Endothelial cell of umbilical vein (primary cell): ENCODE measurements at regions not wholly inside any gene's neighbourhood (a gene's known extent, or its start where the extent isn't known, plus 50 kb on each side); places are given as distances from the start of the nearest gene placed in this dataset.

Experiments used
- BruUV-seq: library from RNA; stranded (reverse); fragments of 400-500 nt; replicated peaks from 2 replicates; lab custom pipeline; 2021; lab: Mats Ljungman, UMichigan
- CTCF ChIA-PET: fragments of 300-600, 350-600 bp; sonication (Branson Sonifier 250); formaldehyde crosslinking; loops from one replicate; lab custom pipeline; 2021; ENCODE audit warnings: antibody characterized with exemption, inconsistent platforms; lab: Charles Lee
- POLR2A ChIA-PET: fragments of 300-600, 350-600 bp; sonication (Branson Sonifier 250); formaldehyde crosslinking; loops from one replicate; lab custom pipeline; 2021; ENCODE audit warnings: antibody characterized with exemption, inconsistent platforms; lab: Charles Lee
- DNase-seq: peaks from one replicate; pipeline ENCODE4 v3.0.0-alpha.2; 2011; ENCODE audit warnings: low read depth, low spot score
- FAIRE-seq: peaks from 2 replicates; lab custom pipeline; 2011; peaks lifted over from hg19 to GRCh38; lab: Jason Lieb, UNC
- H2AFZ ChIP-seq: 2 replicates; pipeline ENCODE4 v1.6.0; 2012; ENCODE audit warnings: low read depth, low read length, control low read depth, inconsistent platforms
- H3K27ac ChIP-seq: 2 replicates; pipeline ENCODE4 v1.5.1; 2011; ENCODE audit warnings: low read depth, mild to moderate bottlenecking, control low read depth, low read length, moderate library complexity; ENCODE audit not compliant: insufficient read depth
- H3K27me3 ChIP-seq, 2 experiments: 2 replicates each; pipeline versions ENCODE4 v1.6.0 to v1.6.1; 2011; ENCODE audit warnings: low read length in 2 of 2, mixed read lengths in 1 of 2; ENCODE audit not compliant: control insufficient read depth in 2 of 2, insufficient read depth in 2 of 2
- H3K36me3 ChIP-seq, 2 experiments: 2 replicates in 1 of 2; 3 replicates in 1 of 2; pipeline ENCODE4 v1.5.1; 2011; ENCODE audit warnings: low read length in 2 of 2, mild to moderate bottlenecking in 1 of 2, moderate library complexity in 1 of 2; ENCODE audit not compliant: control insufficient read depth in 2 of 2, insufficient read depth in 2 of 2; ENCODE audit errors: extremely low read depth in 1 of 2
- H3K4me1 ChIP-seq: 3 replicates; pipeline ENCODE4 v1.5.1; 2011; ENCODE audit warnings: mild to moderate bottlenecking, low read length; ENCODE audit not compliant: control insufficient read depth, insufficient read depth; ENCODE audit errors: extremely low read depth
- H3K4me2 ChIP-seq: 2 replicates; pipeline ENCODE4 v1.6.1; 2011; ENCODE audit warnings: low read length, control low read depth, mixed read lengths; ENCODE audit not compliant: insufficient read depth
- H3K4me3 ChIP-seq, 3 experiments: fragments of 200-600 bp in 1 of 3; sonication (generic), shearing (Covaris generic) in 1 of 3; replicated peaks in 1 of 3; 2 replicates each; pipeline ENCODE4 v1.5.1; 2011 to 2016; ENCODE audit warnings: control low read depth in 3 of 3, low read length in 3 of 3, mild to moderate bottlenecking in 2 of 3, inconsistent platforms in 1 of 3, low read depth in 1 of 3, moderate library complexity in 1 of 3; ENCODE audit not compliant: insufficient read depth in 1 of 3
- H3K79me2 ChIP-seq: 2 replicates; pipeline ENCODE4 v1.6.0; 2012; ENCODE audit warnings: low read length, inconsistent platforms; ENCODE audit not compliant: control insufficient read depth, insufficient read depth
- H3K9ac ChIP-seq: replicated peaks from 2 replicates; pipeline ENCODE3; 2011; ENCODE audit warnings: low read length, control low read depth; ENCODE audit not compliant: insufficient read depth; ENCODE audit errors: extremely low read depth
- H3K9me1 ChIP-seq: replicated peaks from 3 replicates; pipeline ENCODE4 v1.6.0; 2011; ENCODE audit warnings: mild to moderate bottlenecking, low read length; ENCODE audit not compliant: control insufficient read depth, insufficient read depth; ENCODE audit errors: extremely low read depth
- H3K9me3 ChIP-seq: replicated peaks from 2 replicates; pipeline ENCODE4 v1.5.1; 2012; ENCODE audit warnings: low read length, inconsistent platforms; ENCODE audit not compliant: control insufficient read depth, insufficient read depth
- H4K20me1 ChIP-seq: replicated peaks from 2 replicates; pipeline ENCODE3; 2011; ENCODE audit warnings: mild to moderate bottlenecking, low read length; ENCODE audit not compliant: control insufficient read depth, insufficient read depth; ENCODE audit errors: extremely low read depth
- EZH2 ChIP-seq: IDR thresholded peaks from 2 replicates; pipeline ENCODE4 v1.6.1; 2012; ENCODE audit warnings: borderline replicate concordance, low read depth, mild to moderate bottlenecking, moderate library complexity, low read length, inconsistent platforms; ENCODE audit not compliant: severe bottlenecking
- FOS ChIP-seq: IDR thresholded peaks from 2 replicates; pipeline ENCODE4 v1.6.1; 2011; ENCODE audit warnings: mild to moderate bottlenecking, low read length, moderate library complexity, borderline replicate concordance; ENCODE audit not compliant: insufficient read depth
- GATA2 ChIP-seq: IDR thresholded peaks from 2 replicates; pipeline ENCODE4 v1.7.0; 2011; ENCODE audit warnings: low read depth, mild to moderate bottlenecking, moderate library complexity, mixed read lengths, low read length; ENCODE audit not compliant: insufficient read length, insufficient read depth
- JUN ChIP-seq: IDR thresholded peaks from 2 replicates; pipeline ENCODE4 v1.6.1; 2011; ENCODE audit warnings: borderline replicate concordance, low read depth; ENCODE audit not compliant: insufficient read length, insufficient read depth
- MYC ChIP-seq: IDR thresholded peaks from one replicate; pipeline ENCODE4 v1.6.1; 2011; ENCODE audit warnings: mild to moderate bottlenecking, low read depth, low read length
- POLR2A ChIP-seq: IDR thresholded peaks from 2 replicates; pipeline ENCODE4 v1.6.1; 2012; ENCODE audit warnings: low read depth, mild to moderate bottlenecking, control low read depth, low read length
- POLR2AphosphoS5 ChIP-seq: IDR thresholded peaks from 2 replicates; pipeline ENCODE4 v1.6.1; 2012; ENCODE audit warnings: low read depth, mild to moderate bottlenecking, control low read depth, low read length, moderate library complexity; ENCODE audit not compliant: insufficient read depth
- dilution Hi-C: fragments of 300-500 bp; cut with MboI; formaldehyde crosslinking; loops from one replicate; pipeline ENCODE4 v1.15.0; 2019; ENCODE audit warnings: low sequenced_read_pairs; ENCODE audit not compliant: extremely low pct_ligation_motif_present
- intact Hi-C: fragments of 100-400 bp; cut with micrococcal nuclease; formaldehyde crosslinking; loops from one replicate; pipeline ENCODE4 v1.10.0; 2022
- TF ChIP-seq, protein P1 (sequence below): IDR thresholded peaks from 2 replicates; pipeline ENCODE4 v1.6.1; 2011; ENCODE audit not compliant: insufficient read depth, insufficient read length
- TF ChIP-seq, protein P2 (sequence below), 2 donors: IDR thresholded peaks; 1 replicate in 1 of 2; 2 replicates in 1 of 2; pipeline ENCODE4 v1.5.1; 2011; ENCODE audit warnings: low read length in 2 of 2, mild to moderate bottlenecking in 2 of 2, moderate library complexity in 2 of 2, control low read depth in 1 of 2, inconsistent platforms in 1 of 2, low read depth in 1 of 2; ENCODE audit not compliant: insufficient read depth in 1 of 2; ENCODE audit errors: extremely low read depth in 1 of 2

DNA sequence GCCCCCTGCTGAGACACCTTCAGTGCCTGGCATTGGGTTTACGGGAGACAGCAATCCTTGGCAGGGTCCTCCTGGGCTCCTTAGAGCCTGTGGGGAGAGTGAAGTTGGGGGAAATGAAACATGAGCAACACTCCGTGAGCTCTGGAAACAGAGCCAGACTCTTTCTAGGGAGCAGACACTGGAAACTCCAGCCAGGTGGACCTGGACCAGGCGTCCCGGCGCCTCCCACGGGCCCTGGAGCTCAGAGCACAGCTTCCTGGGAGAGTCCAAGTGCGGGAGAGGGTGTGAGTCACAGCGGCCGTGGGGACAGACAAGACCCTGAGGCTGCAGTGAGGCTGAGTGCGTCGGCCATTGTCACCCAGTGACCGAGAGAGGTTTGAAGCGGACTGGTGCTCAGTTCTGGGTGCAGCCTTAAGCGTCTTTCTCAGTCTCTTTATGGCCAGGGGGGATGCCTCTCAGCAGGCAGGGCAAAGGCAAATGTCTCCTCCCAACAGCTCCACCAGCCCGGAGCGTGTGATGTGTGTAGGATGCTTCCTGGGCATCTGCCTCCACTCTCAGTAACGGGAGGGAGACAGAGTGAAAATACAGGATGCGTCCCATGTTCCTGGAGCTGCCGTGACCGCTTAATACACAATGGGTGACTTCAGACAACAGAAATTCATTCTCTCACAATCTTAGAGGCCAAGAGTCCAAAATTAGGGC lies 399.2 kb downstream of the SHANK2 start:
- POLR2A ChIA-PET: no interaction called here
- Histone ChIP-seq H3K36me3 (no peaks in the 10 kb centered on the region), H2AFZ (no peak overlapping the region), H3K9ac (no peak overlapping the region), H3K9me3 (peaks cover 2% of the 10 kb centered on the region), H3K4me2 (no peak overlapping the region), H3K9me1 (no peaks in the 10 kb centered on the region), H3K4me1 (no peaks in the 10 kb centered on the region), H3K27me3 (no peaks in the 10 kb centered on the region), H3K79me2 (no peaks in the 10 kb centered on the region), H3K4me3 (no peak overlapping the region), H4K20me1 (no peaks in the 10 kb centered on the region), H3K27ac (no peak overlapping the region)
- CTCF ChIA-PET: no interaction called here
- dilution Hi-C loops: no loop called here
- DNase-seq (no peak), FAIRE-seq (no peak)
- TF ChIP-seq POLR2AphosphoS5 (no peak), EZH2 (no peak), FOS (no peak), MYC (no peak), JUN (no peak), POLR2A (no peak), GATA2 (no peak)
- TF ChIP-seq, protein P1, sequence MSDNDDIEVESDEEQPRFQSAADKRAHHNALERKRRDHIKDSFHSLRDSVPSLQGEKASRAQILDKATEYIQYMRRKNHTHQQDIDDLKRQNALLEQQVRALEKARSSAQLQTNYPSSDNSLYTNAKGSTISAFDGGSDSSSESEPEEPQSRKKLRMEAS: no peak
- TF ChIP-seq, protein P2, sequence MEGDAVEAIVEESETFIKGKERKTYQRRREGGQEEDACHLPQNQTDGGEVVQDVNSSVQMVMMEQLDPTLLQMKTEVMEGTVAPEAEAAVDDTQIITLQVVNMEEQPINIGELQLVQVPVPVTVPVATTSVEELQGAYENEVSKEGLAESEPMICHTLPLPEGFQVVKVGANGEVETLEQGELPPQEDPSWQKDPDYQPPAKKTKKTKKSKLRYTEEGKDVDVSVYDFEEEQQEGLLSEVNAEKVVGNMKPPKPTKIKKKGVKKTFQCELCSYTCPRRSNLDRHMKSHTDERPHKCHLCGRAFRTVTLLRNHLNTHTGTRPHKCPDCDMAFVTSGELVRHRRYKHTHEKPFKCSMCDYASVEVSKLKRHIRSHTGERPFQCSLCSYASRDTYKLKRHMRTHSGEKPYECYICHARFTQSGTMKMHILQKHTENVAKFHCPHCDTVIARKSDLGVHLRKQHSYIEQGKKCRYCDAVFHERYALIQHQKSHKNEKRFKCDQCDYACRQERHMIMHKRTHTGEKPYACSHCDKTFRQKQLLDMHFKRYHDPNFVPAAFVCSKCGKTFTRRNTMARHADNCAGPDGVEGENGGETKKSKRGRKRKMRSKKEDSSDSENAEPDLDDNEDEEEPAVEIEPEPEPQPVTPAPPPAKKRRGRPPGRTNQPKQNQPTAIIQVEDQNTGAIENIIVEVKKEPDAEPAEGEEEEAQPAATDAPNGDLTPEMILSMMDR (IDR thresholded peaks at IDR 0.05; ENCODE audit: extremely low read depth in 1 of 2, insufficient read depth in 1 of 2, low read depth in 1 of 2, low read length in 2 of 2): no peak
- no TSS peak for BruUV-seq
- intact Hi-C loops: no loop called here
